ENCODE measurements at regions not wholly inside any gene's neighbourhood (a gene's known extent, or its start where the extent isn't known, plus 50 kb on each side); places are given as distances from the start of the nearest gene placed in this dataset.

DNA sequence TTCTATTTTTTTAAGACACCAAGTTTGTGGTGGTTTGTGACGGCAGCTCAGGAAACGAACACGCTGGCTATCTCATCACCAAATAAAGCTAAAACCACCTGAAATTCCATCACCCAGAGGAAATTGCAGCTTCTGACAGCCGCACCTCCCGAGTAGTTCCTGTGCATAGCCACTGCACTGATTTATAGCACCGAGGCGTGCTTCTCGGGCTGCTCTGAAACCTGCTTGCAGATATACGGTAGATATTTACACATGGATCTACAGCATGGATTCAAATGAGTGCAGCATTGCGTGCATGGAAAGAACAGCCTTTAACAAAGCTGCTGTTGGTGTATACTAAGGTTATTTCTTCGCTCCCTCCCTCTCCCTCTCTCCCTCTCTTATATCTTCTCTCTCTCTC, 153.8 kb downstream of the PHF2 start:
- DNase-seq (ENCODE audit: low spot score) = no peak
